ENCODE measurements at regions not wholly inside any gene's neighbourhood (a gene's known extent, or its start where the extent isn't known, plus 50 kb on each side); places are given as distances from the start of the nearest gene placed in this dataset.

- no peak for ATAC-seq (replicated peaks)
- no peak overlapping the region for H3K27ac Mint-ChIP-seq
- H3K4me3 Mint-ChIP-seq = no peak overlapping the region
- H3K4me1 Mint-ChIP-seq = no peaks in the 10 kb centered on the region
- no peak for DNase-seq
- peaks cover 1 to 4% of the 10 kb centered on the region in 2 donors for H3K9me3 Mint-ChIP-seq
- no peaks in the 10 kb centered on the region for H3K36me3 Mint-ChIP-seq
- peaks cover 27% of the 10 kb centered on the region in 2 donors for H3K27me3 Mint-ChIP-seq
Observed at GRCh38 chr3:170773682-170774425, 96.1 kb downstream of the RPL22L1 start.

GRCh38 chr3:170772175-170772574 lies 97.8 kb downstream of the RPL22L1 start:
- DNase-seq = no peak
- Mint-ChIP-seq H3K36me3 (no peaks in the 10 kb centered on the region), H3K4me1 (no peaks in the 10 kb centered on the region), H3K9me3 (no peaks in the 10 kb centered on the region), H3K27ac (no peak overlapping the region), H3K4me3 (no peak overlapping the region), H3K27me3 (peaks cover 16 to 17% of the 10 kb centered on the region in 2 donors)
- no peak for ATAC-seq (replicated peaks)

GRCh38 chr3:170768334-170768801 lies 101.6 kb downstream of the RPL22L1 start:
- ATAC-seq (replicated peaks) = no peak
- H3K27ac Mint-ChIP-seq = no peak overlapping the region

GRCh38 chr3:170767576-170767941 lies 102.4 kb downstream of the RPL22L1 start:
- DNase-seq = no peak
- peaks cover 11 to 27% of the 10 kb centered on the region in 2 donors for H3K27me3 Mint-ChIP-seq
- H3K27ac Mint-ChIP-seq = no peak overlapping the region
- no peaks in the 10 kb centered on the region for H3K36me3 Mint-ChIP-seq
- no peak overlapping the region for H3K4me3 Mint-ChIP-seq
- H3K9me3 Mint-ChIP-seq = no peaks in the 10 kb centered on the region
- no peak for ATAC-seq (replicated peaks)
- H3K4me1 Mint-ChIP-seq = peaks cover 0 to 2% of the 10 kb centered on the region in 2 donors

More at GRCh38 chr3:170768334-170768801, 101.6 kb downstream of the RPL22L1 start:
- no peak for DNase-seq
- peaks cover 0 to 2% of the 10 kb centered on the region in 2 donors for H3K4me1 Mint-ChIP-seq
- no peaks in the 10 kb centered on the region for H3K9me3 Mint-ChIP-seq
- H3K27me3 Mint-ChIP-seq = peaks cover 11 to 27% of the 10 kb centered on the region in 2 donors
- no peaks in the 10 kb centered on the region for H3K36me3 Mint-ChIP-seq
- H3K4me3 Mint-ChIP-seq = no peak overlapping the region

- Mint-ChIP-seq H3K27ac (no peak overlapping the region), H3K27me3 (peaks cover 11 to 27% of the 10 kb centered on the region in 2 donors), H3K4me3 (no peak overlapping the region), H3K4me1 (peaks cover 0 to 2% of the 10 kb centered on the region in 2 donors), H3K36me3 (no peaks in the 10 kb centered on the region), H3K9me3 (no peaks in the 10 kb centered on the region)
- ATAC-seq (replicated peaks) = no peak
- DNase-seq = no peak
Observed at GRCh38 chr3:170766823-170767575, 103.0 kb downstream of the RPL22L1 start.

- Mint-ChIP-seq H3K27me3 (peaks cover 11 to 20% of the 10 kb centered on the region in 2 donors), H3K36me3 (no peaks in the 10 kb centered on the region), H3K4me3 (no peak overlapping the region), H3K9me3 (no peaks in the 10 kb centered on the region), H3K4me1 (peaks cover 0 to 2% of the 10 kb centered on the region in 2 donors), H3K27ac (no peak overlapping the region)
- ATAC-seq (replicated peaks) = no peak
- DNase-seq = no peak
Observed at GRCh38 chr3:170766253-170766652, 103.7 kb downstream of the RPL22L1 start.

- Mint-ChIP-seq H3K27ac (no peak overlapping the region), H3K27me3 (peaks cover 10 to 18% of the 10 kb centered on the region in 2 donors), H3K4me1 (peaks cover 0 to 2% of the 10 kb centered on the region in 2 donors), H3K4me3 (no peak overlapping the region), H3K9me3 (no peaks in the 10 kb centered on the region), H3K36me3 (no peaks in the 10 kb centered on the region)
- ATAC-seq (replicated peaks) (no peak), DNase-seq (no peak)
Observed at GRCh38 chr3:170765419-170766078, 104.4 kb downstream of the RPL22L1 start.

GRCh38 chr3:170764017-170764416 lies 106.0 kb downstream of the RPL22L1 start:
- DNase-seq (no peak), ATAC-seq (replicated peaks) (no peak)
- no peaks in the 10 kb centered on the region for H3K9me3 Mint-ChIP-seq
- H3K27ac Mint-ChIP-seq = no peak overlapping the region
- H3K4me3 Mint-ChIP-seq = no peak overlapping the region
- H3K36me3 Mint-ChIP-seq = no peaks in the 10 kb centered on the region
- peaks cover 0 to 2% of the 10 kb centered on the region in 2 donors for H3K4me1 Mint-ChIP-seq
- H3K27me3 Mint-ChIP-seq = peaks cover 20 to 26% of the 10 kb centered on the region in 2 donors

GRCh38 chr3:170762064-170762463 lies 107.9 kb downstream of the RPL22L1 start:
- ATAC-seq (replicated peaks) = no peak
- no peaks in the 10 kb centered on the region for H3K9me3 Mint-ChIP-seq
- H3K4me3 Mint-ChIP-seq = no peak overlapping the region

GRCh38 chr3:170761103-170761502 lies 108.9 kb downstream of the RPL22L1 start:
- Mint-ChIP-seq H3K27me3 (peaks cover 15 to 16% of the 10 kb centered on the region in 2 donors), H3K27ac (no peak overlapping the region), H3K4me3 (no peak overlapping the region), H3K36me3 (no peaks in the 10 kb centered on the region), H3K9me3 (no peaks in the 10 kb centered on the region), H3K4me1 (no peaks in the 10 kb centered on the region)
- DNase-seq (no peak), ATAC-seq (replicated peaks) (no peak)

More at GRCh38 chr3:170762064-170762463, 107.9 kb downstream of the RPL22L1 start:
- peaks cover 0 to 2% of the 10 kb centered on the region in 2 donors for H3K4me1 Mint-ChIP-seq
- H3K27ac Mint-ChIP-seq = no peak overlapping the region
- DNase-seq = no peak
- peaks cover 20 to 25% of the 10 kb centered on the region in 2 donors for H3K27me3 Mint-ChIP-seq
- H3K36me3 Mint-ChIP-seq = no peaks in the 10 kb centered on the region

- Mint-ChIP-seq H3K36me3 (no peaks in the 10 kb centered on the region), H3K27me3 (peaks cover 13 to 18% of the 10 kb centered on the region in 2 donors), H3K4me1 (no peaks in the 10 kb centered on the region), H3K9me3 (no peaks in the 10 kb centered on the region), H3K27ac (no peak overlapping the region), H3K4me3 (no peak overlapping the region)
- ATAC-seq (replicated peaks) = no peak
- DNase-seq = no peak
Observed at GRCh38 chr3:170760174-170760526, 109.8 kb downstream of the RPL22L1 start.

GRCh38 chr3:170759511-170760173 lies 110.4 kb downstream of the RPL22L1 start:
- H3K9me3 Mint-ChIP-seq = no peaks in the 10 kb centered on the region
- H3K4me1 Mint-ChIP-seq = no peaks in the 10 kb centered on the region
- no peaks in the 10 kb centered on the region for H3K36me3 Mint-ChIP-seq
- no peak overlapping the region for H3K4me3 Mint-ChIP-seq
- DNase-seq (no peak), ATAC-seq (replicated peaks) (no peak)
- H3K27ac Mint-ChIP-seq = no peak overlapping the region
- peaks cover 13 to 21% of the 10 kb centered on the region in 2 donors for H3K27me3 Mint-ChIP-seq

GRCh38 chr3:170757038-170757437 lies 113.0 kb downstream of the RPL22L1 start:
- no peaks in the 10 kb centered on the region for H3K36me3 Mint-ChIP-seq
- H3K9me3 Mint-ChIP-seq = no peaks in the 10 kb centered on the region
- H3K27me3 Mint-ChIP-seq = peaks cover 19 to 30% of the 10 kb centered on the region in 2 donors
- H3K4me3 Mint-ChIP-seq = no peak overlapping the region
- ATAC-seq (replicated peaks) (no peak), DNase-seq (no peak)
- H3K27ac Mint-ChIP-seq = no peak overlapping the region
- H3K4me1 Mint-ChIP-seq = no peaks in the 10 kb centered on the region

GRCh38 chr3:170754311-170754693 lies 115.7 kb downstream of the RPL22L1 start:
- no peak for ATAC-seq (replicated peaks)
- Mint-ChIP-seq H3K9me3 (no peaks in the 10 kb centered on the region), H3K4me3 (no peak overlapping the region), H3K27ac (no peak overlapping the region), H3K36me3 (no peaks in the 10 kb centered on the region), H3K27me3 (peaks cover 26 to 35% of the 10 kb centered on the region in 2 donors), H3K4me1 (no peaks in the 10 kb centered on the region)
- DNase-seq = no peak
